Stimulated activated CD8-positive, alpha-beta memory T cell treated with anti-CD3 and anti-CD28 coated beads, Interleukin-12 subunit alpha, Interleukin-12 subunit beta, amount 100 ng/mL, for 24 hours (primary cell): ENCODE measurements at regions not wholly inside any gene's neighbourhood (a gene's known extent, or its start where the extent isn't known, plus 50 kb on each side); places are given as distances from the start of the nearest gene placed in this dataset.

Experiments used
- DNase-seq: peaks from one replicate; pipeline ENCODE4 v3.0.0-alpha.2; 2020; ENCODE audit errors: extremely low read depth

DNA sequence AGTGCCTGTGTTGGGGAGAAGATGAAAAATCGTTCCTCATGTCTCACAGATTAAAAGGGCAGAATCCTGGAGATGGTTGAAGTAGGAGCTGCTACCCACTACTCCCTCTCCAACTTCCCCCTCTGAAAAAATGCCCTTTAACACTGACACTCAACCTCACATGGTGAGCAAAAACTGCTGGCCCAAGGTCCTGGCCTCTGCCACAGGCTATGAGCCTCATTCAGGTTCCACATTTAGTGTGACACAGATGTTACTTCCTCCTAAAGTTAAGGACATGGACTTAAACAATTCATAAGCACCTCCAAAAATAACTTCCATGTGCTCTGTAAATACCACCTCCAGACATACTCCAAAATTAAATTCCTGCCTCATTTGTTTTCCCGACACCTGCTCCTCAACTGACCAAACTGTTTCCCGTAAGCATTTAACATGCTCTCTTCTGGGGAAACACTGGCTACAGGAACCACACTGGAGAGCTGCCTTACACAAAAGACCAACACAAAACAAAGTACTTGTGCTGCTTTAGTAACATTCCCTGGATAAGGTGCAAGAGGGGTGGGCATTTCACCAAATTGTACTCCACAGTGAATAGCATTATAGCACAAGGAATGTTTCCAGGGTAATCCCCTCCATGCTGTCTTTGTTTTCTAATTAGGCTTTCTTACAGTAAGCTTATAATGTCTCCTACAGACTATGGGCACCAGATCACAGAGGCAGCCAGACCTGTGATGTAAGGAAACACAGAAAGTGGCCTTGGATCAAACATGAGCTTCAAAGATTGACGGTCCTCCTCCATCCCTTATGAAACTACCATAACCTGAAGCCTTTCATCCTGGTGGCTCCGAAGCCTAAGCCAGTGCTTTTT lies 57.0 kb downstream of the PHLDA1 start:
- DNase-seq: no peak

DNA sequence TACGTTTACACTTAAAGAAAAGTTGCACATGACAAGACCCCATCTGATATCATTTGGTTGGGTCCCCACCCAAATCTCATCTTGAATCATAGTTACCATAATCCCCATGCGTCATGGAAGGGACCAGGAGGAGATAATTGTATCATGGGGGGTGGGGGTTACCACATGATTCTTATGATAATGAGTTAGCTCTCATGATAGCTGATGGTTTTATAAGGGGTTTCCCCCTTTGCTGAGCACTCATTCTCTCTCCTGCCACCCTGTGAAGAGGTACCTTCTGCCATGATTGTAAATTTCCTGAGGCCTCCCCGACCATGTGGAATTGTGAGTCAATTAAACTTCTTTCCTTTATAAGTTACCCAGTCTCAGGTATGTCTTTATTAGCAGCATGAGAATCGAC lies 60.3 kb downstream of the PHLDA1 start:
- no peak for DNase-seq

DNA sequence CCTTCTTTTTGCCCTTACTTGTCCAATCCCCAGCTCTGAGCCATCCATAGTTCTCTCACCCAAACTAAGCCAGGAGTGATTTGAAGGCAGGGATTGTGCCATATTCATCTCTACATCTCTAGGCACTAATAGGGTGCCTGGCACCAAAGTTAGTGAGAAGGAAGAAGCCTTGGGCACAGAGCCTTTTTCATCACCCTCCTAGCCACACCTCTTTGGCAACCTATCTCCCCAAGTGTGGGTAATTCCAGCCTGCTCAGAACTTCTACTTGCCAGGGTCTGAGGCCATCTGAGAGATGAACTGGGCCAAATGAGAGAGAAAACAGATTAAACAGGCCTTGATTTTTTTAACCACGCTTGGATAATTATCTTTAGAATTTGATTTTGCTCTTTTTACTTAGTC lies 61.3 kb downstream of the PHLDA1 start:
- no peak for DNase-seq

DNA sequence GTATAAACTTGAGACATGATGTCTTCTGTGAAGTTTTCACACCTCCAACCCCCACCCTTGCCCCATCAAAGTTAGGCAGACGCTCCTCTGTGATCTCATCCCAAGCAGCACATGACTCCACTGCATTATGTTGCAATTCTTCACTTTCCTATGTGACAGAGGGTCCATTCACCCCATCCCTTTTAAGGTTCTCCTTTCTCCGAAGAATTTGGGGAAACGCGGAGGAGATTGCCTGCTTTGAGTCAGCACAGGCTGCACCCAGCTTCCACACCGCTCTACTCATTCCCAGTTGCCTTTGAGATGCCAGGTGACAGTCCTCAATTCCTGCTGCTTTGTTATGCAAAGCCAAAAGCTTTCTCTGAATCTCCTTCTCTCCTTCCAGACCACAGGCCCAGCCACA lies 61.8 kb downstream of the PHLDA1 start:
- no peak for DNase-seq

DNA sequence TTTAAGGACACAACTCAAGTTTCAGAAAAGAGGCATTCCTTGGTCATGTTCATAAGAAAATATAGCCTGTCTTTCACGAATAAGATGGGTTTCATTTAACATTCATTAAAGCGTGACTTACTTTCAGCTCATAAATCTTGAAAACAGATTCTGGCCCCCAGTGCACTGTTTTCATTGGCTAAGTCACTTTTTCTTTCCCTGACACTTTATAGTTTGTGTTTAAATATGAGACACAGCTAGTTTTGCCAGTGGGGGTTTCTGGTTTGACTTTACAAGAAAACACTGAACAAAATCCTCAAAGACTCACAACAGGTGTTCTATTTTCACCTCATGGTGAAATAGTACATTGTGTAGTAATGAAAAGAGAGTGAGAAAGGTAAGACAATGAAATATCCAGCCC lies 65.9 kb downstream of the PHLDA1 start:
- no peak for DNase-seq

DNA sequence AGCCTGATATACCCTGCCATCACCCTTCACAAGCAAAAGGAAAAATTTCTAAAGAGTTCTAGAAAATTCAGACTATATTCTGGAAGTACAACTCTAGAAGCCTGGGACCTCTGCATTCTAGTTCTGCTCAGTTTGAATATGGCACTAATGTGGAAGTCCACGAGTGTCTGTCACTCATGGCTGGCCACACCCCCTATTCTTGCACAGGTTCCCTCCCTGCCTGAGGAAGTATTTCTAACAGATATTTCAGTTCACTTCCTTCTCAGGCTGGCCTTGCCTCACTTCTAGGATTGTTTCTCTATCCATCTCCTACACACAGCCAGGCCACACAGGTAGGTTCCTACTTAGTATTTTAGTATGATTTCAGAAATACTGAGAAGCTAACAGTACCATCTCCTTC lies 67.4 kb downstream of the PHLDA1 start:
- no peak for DNase-seq

DNA sequence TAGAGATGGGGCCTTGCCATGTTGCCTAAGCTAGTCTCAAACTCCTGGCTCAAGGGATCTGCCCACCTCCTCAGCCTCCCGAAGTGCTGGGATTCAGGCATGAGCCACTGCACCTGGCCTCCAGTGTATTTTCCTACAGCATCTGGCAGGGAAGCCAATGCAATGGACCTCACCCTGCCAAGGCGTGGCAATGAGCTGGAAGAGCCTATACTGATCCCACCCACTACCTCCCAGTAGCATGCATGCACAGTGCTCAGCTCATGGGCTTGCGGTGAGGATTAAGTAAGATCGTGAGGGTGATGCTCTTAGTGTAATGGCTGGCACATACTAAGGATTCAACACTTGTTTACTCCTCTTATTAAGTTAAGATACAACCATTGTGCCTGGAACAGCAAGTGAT lies 69.7 kb downstream of the PHLDA1 start:
- no peak for DNase-seq

DNA sequence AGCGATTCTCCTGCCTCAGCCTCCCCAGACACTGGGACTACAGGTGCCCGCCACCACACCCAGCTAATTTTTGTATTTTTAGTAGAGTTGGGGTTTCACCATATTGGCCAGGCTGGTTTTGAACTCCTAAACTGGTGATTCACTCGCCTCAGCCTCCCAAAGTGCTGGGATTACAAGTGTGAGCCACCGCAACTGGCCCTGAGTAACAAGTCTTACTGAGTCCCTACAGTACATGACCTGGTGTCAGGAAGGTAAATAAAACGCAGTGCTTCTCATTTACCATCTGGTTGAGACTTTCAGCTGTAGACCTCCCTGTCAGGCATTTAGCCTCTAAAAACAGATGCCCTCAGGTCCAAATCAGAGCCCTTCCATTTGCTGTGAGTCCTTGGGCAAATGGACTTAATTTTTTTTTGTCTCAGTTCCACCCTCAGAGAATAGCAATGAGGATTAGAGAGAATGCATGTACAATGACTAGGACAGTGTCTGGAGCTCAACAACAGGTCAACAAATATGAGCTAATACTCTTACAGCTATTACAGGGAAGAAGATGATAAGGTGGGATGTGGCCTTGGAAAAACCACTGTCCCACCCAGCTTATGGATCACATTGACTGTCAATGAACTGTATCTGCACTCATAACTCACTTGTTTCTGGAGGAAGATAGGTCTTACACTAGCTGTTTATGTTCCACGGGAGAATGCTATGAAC lies 70.5 kb downstream of the PHLDA1 start:
- no peak for DNase-seq

DNA sequence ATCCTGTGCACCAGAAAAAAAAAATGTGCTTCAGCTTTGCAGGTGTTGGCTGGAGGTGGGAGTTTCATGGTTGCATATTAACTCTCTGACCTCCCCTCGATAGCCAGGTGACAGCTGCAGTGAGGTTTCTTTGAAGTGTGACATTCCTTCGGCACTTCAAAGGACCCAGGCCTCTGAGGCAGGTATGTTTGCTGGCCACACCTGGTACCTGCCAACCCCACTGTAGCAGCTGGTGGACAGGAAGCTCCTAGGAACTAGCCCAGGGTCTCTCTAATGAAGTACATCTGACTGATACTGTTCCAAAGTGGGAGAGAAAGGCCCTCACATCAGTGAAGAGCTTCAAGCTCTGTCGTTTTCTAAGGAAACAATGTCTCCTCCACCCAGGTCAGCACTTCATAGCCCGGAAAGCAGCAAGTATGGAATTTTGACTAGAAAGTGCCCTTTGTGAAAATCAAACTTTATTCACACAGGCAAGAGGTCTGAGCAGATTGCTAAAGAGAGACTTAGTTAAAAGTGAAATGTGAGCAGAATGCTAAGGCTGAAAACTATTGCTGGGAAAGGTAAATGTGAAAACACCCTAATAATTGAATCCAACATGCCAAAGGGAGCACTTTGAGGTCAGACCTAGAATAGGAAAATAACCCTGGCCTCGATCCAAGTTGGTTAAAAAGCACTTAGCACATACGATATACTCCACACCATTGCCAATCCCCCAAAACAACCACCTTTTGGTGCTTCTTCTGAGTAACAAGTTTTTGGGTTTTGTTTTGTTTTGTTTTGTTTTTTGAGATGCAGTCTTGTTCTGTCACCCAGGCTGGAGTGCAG lies 71.3 kb downstream of the PHLDA1 start:
- DNase-seq: no peak

DNA sequence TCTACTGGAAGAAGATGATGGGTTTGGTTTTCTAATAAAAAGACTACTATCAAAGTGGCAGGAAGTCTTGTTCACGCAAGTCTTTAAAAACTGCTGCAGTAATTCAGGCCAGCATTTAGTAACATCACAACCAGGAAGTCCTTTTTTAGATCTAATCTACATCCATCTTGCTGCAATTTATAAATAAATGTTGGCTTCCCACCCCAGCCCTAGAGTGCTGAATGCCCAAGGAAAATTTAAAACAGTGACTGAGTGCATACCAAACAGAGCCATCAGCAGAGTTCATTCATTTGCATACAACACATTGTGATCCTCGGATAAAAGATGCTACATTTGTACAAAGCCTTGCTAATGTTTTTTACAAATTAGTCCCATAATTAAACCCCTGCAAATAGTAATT lies 72.1 kb downstream of the PHLDA1 start:
- DNase-seq: no peak

DNA sequence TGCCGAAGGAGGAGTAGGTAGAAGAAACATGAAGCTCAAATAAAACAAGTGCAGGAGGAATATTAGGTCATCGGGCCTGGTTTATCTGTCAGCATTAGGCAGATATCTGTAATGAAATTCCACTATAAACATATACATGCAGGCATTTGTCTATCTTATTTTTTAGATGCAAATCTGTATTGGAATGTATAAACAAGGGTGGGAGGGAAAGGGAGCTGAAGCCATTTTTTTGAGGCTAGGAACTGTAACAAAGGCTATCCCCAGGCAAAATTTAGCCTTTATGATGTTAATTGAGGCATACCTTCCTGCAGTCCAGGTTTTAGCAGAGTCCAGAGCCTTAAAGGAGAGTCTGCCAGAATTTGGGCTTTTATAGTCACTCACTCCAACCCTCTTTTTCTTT lies 72.5 kb downstream of the PHLDA1 start:
- no peak for DNase-seq

DNA sequence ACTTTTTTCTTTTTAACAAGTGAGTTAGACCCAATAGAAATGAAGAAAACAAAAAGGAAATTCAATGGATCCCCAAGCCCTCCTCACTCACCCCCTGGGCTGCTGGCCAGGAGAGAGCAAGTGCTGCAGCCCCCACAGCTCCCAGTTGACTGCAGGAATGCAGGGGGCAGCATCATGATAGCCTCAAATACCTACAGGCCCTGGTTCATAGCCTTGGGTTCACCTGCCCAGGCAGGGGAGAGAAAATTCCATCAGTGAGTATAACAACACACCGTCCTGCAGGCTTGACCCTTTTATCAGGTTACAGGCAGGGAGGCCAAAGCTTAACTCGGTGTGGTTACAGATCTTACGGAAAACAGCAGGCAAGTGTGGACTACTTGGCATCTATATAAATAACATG lies 76.3 kb downstream of the PHLDA1 start:
- DNase-seq: no peak

DNA sequence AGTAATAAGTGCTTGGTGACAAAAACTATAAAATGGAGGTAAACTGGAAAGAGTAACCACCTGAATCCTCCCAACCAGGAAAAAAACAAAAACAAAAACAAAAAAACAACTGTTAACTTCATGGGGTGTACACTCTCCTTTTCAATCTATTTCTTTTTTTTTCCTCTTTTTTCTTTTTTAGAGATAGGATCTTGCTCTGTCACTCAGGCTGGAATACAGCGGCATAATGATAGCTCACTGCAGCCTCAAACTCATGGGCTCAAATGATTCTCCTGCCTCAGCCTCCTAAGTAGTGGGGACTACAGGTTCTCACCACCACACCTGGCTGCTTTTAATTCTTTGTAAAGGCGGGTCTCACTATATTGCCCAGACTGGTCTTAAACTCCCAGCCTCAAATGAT lies 76.8 kb downstream of the PHLDA1 start:
- DNase-seq: no peak

DNA sequence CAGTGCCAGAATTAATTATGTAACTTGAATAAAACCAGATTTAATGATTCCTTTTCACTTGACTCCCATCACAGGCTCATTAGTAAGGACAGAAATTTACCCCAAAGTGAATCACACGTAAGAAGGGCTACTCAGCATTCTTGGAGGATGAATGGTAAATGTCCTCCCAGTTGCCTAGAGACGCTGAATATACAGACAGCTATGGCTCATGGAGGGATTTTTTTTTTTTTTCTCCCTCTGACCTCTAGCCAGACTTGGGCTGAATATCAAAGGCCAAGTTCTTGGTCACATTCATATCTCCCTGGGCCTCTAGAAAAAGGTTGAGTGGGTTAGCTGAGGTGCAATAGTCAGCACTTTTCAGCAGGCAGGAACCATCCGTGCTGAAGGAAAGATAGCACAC lies 77.5 kb downstream of the PHLDA1 start:
- no peak for DNase-seq

DNA sequence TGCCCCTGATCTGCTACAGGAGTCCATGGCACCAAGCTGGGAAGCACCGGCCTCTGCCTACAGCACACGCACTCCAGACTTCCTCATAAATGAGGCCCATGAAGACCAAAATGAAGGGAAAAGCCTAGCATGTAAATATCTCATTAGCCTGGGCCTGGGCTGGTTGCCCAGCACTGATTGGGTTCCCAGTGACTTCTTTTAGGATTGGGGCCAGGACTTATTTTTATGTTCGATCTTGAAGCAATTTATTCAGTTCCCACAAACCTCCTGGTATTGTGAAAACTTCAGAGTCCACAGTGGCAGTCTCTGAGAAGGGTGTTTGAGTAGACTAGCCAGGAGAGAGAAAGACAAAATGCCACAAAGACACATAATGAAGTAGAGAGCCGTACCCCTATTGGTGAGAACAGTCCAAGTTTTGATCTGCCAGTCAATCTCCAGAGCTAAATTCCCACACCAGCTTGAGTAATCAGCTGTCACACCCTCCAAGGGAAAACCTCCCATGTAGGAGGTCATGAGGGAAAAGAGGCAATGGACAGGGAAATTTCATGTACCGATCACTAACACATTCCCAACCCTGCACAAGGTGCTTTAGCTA lies 78.2 kb downstream of the PHLDA1 start:
- no peak for DNase-seq

DNA sequence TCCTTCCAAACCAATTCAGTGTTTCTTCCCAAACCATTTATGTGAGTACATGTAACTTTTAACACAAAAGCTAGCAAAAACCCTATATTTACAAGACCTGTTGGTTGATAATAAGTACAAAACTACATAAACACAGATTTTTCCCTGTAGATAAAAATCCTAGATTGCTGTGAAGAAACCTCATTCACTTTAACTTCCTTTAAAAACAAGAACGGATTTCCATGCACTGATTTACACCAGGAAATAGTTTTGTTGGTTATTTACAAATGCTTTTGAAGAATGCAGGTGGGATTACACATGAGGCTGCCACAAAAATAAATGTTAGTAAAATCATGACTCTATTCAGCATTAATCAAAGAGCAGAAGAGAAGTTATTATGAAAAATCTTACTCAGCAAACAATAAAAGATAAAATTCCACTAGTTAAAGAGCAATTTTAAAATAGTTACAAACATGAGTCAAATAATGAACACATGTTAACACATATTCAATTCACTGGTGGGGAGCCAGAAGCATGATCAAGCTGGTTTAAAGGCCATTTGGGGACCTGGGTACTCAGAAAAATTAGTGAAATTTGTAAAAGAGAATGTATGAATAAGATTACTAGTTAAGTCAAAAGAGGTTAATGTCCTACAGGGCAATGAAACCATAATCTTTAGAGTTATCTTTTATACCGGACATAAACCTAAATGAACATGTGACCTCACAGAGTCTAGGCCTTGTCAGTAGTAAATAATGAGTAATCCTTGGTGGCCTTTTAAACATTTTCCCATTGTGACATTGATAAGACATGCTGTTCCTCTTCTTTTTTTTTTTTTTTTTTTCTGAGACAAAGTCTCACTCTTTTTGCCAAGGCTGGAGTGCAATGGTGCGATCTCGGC lies 79.9 kb downstream of the PHLDA1 start:
- DNase-seq: no peak

DNA sequence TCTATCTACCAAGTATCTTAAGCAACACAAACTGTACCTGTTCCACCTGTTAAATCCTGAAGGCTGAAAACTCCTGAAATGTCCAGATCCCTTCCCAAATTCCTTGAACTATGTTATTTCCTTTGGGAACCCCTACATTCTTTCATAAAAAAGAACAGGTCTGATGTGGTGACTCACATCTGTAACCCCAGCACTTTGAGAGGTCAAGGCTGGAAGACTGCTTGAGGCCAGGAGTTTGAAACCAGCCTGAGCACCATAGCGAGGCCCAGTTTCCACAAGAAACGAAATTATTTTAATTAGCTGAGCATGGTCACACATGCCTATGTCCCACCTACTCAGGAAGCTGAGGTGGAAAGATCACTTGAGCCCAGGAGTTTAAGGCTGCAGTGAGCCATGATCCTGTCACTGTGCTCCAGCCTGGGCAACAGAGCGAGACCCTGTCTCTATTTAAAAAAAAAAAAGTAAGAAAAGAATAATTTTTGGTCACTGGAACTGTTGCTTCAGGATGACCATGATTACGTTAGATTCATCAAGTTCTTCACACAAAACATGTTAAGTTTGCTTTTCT lies 84.3 kb downstream of the PHLDA1 start:
- no peak for DNase-seq

DNA sequence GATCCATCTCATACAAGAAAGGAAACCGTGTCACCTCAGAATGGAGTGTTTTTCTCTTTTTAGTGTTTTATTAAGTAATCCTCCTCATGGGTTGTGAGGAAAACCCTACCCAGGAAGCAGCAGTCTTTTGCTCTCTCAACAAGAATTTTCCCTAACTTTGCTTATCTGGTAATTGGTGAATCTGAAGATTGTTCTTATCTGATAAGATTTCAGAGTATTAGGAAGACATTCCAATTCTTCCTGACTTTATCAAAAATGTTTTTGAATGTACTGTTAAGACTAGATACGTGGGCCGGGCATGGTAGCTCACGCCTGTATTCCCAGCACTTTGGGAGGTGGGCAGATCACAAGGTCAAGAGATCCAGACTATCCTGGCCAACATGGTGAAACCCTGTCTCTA lies 86.0 kb downstream of the PHLDA1 start:
- no peak for DNase-seq

DNA sequence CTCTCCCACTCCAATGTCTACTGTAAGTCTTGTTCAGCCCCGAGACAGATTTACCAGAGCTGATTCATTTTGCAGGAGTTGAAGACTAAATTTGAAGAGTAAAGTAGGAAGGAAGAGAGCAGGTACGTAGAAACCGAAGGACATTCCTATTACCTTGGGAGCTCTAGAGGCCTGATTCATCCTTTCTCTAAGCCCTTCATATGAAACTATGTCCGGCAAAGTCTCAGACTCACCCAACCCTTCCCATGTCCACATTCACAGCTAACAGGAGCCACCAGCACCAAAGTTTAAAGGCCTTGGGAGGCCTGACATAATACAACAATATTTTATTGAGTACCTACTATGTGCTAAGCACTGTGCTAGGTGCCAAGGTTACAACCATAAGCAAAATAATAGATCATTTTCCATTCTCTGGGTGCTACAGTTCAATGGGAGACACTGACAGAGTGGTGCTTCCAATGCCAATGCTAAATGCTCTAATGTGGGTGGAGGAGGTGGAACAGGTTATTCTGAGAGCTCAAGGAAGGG lies 86.6 kb downstream of the PHLDA1 start:
- DNase-seq: no peak

DNA sequence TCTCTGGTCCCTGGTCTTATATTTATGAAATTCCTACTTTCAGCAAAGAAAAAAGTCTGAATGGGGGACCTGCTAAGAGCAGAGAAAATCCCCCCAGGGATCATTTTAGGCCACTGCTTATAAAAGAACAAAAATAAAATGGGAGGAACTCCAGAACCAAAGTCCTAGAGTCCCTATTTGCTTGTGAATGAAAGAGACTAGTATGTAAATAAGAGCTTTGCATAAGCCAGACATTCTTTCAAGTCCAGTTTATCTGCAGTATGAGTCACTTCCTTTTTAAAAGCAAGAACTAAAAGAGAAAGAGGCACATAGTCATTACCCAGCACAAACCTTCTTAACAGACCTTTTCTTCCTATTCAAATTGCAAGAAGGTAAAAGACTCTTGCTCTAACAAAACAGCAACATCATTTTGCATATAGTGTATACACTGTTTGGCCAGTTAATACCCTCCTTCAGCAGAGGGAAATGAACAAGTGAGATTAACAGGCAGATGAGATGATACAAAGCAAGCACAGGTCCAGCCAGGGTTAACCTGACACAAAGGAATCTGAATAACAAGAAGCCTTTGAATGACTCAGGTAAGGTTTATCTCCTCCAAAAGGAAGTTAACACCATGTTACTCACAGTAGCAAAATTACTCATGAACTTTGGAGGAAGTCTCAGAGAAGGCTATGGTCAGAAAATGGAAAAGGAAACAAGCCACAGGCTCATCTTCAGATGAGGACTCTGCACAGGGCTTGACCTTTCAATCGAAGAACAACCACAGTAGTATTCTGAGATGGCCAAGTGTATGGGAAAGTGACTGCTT lies 87.3 kb downstream of the PHLDA1 start:
- no peak for DNase-seq
